Fibroblast of skin of left quadriceps (primary cell): ENCODE measurements at regions not wholly inside any gene's neighbourhood (a gene's known extent, or its start where the extent isn't known, plus 50 kb on each side); places are given as distances from the start of the nearest gene placed in this dataset.

ENCODE experiments used
- DNase-seq, 2 experiments: peaks; one replicate each; pipeline ENCODE4 v3.0.0-alpha.2; 2013; ENCODE audit warnings: low read depth in 2 of 2

GRCh38 chr10:4663162-4663992 is 162.6 kb upstream of the AKR1E2 start:
- DNase-seq, result peak; percentile 97

- DNase-seq, result no peak
Measured at GRCh38 chr10:4662576-4663161, 163.3 kb upstream of the AKR1E2 start.

GRCh38 chr10:4661511-4662255 is 164.3 kb upstream of the AKR1E2 start:
- DNase-seq, result no peak

- DNase-seq, result no peak
Measured at GRCh38 chr10:4658777-4659176, 167.2 kb upstream of the AKR1E2 start.

DNA sequence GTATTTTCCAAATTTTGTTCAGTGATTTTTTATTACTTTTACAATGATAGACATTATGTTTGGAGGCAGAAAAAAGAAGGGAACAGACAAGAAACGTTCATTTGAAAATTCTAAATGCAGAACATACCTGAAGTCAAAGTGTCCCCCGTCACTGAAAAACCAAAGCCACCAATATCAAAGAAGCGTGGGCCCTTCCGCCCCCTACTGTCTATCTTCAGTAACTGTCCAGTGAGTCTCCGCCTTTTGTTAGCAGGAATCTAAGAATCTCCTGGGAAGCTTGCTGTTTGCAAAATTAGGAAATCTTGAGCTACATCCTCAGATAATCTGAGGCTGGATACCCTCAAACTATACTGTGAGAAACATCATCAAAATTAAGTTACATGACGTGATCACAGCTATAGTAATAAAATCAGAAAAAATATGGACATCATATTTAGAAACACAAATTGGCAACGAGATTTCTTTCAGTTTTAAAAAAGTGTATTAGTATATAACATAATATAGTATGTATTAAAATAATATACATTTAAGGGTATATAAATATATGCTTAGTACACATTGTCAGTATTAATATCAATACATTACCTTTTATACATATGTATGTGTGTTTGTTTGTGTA is 169.3 kb upstream of the AKR1E2 start:
- no peak for DNase-seq

DNA sequence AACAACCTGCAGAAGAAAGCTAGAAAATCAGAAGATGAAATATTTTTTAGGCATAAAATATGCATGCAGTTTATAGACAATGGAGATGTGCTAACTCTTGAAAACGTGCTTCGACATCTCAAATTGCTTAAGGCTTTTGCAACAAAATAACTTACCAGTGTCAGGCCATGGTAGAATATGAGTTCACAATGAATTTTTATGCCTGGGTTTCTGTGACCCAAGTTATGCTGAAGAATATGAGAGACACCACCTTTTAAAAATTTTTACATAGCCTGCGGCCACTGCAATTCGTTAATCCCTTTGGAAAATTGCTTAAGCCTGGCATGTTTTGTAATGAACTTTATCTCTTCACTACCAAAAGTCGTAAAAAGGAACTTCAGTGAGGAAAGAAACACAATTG is 170.1 kb upstream of the AKR1E2 start:
- DNase-seq, result no peak

DNA sequence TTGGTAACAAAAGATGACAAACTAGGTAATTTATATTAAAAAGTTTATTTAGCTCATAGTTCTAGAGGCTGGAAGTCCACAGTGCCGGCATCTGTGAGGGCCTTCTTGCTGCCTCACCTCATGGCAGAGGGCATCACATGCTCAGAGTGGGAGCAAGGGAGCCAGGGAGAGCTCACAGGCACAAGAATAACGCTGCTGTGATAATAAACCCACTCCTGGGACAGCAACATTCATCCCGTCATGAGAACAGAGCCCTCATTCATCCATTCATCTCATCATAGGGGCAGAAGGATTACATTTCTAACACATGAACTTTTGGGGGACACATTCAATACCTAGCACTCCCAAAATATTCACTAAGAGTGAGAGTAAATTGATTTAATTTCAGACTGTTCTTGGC is 170.6 kb upstream of the AKR1E2 start:
- no peak for DNase-seq

- no peak for DNase-seq
Measured at GRCh38 chr10:4654496-4654895, 171.5 kb upstream of the AKR1E2 start.

DNA sequence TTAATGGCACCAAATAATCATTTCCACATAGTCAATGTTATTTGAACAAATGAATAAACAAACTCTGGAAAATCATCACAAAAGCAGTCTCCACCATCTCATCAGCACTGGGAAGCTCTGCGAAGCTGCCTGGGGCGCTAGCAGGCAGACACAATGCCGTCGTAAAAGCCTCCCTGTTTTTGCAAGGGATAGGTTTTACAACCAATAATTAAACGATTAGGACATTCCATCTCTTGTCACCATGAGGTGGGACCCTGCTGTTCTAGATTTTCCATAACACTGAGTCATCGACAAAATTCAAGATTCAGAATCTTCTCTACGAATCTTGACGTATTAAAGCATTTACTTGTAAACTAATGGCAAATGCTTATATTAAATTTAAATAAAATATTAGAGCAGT is 172.8 kb upstream of the AKR1E2 start:
- DNase-seq, result no peak

DNA sequence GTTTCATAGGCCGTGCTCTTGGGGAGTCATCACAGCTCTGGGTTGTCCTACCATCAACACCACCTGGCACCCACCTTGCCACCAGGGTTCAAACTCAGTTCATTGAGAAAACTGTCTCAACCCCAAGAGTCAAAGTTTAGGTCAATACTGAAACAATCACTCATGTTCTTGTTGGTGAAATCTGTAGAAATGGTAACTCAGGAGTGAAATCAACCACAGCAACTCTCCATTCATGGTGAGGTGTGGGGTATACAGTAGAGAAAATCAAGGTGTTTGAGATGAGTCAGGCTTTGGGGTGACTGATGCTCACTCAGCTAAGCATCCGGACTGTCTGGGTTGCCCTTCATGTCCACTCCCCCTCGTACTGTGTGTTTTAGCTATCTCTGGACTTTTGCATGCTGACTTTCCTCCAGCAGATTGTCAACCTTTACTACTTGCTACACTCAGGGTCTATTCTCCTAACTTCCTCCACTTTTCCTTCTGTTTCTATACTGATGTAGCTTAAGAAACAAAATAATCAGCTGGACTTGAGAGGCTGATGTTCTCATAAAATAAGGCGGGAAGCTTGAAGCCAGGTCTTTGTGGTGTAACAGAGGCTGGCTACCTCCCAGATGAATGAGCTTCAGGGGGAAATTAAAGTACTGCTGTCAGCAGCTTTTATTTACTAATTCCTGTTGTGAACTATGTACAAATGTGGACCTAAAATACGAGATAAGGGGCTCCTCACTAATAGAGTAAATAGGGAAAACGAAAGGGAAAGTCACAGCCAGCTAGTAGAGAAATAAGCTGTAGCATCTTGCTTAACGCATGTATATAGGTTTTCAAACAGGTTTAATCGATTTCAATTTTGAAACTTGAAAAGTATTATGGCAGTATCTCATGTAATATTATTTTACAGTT is 173.6 kb upstream of the AKR1E2 start:
- DNase-seq, result no peak

DNA sequence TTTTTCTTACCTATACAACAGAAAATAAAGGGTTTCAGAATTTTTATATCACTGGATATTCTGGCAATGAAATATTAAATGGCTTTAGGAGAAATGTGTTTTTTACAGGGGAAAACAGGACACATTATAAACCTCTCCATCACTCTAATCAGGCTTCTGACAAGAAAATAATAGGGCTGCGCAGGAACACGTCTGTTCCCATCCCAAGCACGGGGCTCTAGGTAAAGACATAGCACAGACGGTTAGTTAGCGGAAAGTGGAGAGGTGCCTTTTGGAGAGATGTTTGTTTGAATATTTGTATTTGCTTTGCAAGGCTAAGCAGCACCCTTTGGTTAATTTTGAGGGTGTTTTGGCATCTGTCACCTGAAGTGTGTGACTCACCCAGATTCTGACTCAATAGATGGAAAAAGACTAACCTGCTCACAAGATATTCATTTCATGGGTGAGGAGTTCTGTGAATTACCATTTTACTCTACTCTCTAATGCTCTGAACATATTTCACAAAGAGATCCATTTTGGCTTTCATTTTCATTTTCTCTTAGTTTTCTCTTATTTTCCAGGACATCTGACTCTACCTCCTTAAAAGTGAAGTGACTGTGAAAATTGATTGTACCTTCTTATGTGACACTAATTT is 174.5 kb upstream of the AKR1E2 start:
- DNase-seq, result no peak

- DNase-seq, result no peak
Measured at GRCh38 chr10:4650582-4650981, 175.4 kb upstream of the AKR1E2 start.

DNA sequence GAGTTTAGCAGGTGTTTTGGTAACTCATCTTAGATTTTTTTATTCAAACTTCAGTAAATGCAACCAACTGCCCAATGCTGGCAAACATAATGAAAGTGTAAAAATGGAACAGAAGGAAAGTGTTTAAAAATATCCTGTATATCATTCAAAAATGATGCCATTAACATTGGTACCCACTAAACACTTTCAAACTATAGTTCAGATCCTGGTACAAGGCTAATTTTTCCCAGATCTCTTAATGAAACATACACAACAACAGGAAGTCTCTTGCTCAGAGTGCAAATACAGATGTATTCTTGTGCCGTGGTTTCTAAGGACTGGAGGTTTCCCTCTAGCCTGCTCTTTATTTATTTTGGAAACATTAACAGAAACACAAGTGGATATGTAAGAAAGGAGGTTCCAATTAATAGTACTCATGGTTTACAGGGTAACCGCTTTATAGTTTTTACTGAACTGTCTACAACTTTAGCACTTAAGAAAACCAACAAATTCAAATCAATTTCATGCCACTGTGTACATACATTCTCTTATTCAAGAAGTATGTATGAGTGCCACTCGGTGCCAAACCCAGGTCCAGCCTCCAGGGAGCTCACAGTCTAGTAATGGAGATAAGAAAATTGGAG is 176.0 kb upstream of the AKR1E2 start:
- no peak for DNase-seq

GRCh38 chr10:4649471-4649870 is 176.5 kb upstream of the AKR1E2 start:
- no peak for DNase-seq

DNA sequence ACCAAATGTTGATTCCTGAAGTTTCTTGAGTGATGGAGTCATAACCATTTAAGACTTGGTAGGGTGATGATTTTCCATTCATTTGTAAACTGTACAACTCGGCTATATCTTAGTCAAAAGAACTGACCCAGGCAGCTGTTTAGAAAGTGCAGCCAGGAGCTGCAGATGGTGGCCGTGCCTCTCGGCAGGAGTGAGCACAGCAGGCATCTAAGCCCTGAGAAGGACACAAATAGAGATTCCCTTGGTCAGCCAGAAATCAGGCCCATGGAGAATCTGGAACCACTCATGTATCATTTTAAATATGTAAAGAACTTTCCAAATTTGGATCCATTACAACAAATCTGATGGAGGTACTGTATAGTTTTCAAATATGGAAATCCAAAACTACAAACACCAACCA is 177.0 kb upstream of the AKR1E2 start:
- DNase-seq, result no peak

- no peak for DNase-seq
Measured at GRCh38 chr10:4647109-4647785, 178.8 kb upstream of the AKR1E2 start.

DNA sequence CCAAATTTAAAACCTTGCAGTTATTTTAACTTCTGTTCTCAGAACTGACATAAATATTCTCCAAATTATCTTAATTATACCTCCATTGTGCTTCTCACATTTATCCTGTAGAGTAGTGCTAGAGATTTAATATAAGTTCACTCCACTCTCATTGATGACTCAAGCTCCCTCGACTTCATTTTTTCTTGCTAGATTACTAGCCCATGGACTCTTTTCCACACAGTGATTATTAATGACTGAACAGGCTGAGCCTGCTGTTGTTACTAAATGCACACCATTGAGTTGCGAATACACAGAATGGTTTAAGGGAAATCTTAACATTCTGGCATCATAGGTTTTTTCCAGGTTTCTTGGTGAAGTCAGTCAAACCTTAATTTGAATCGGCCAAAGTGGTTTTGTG is 179.5 kb upstream of the AKR1E2 start:
- DNase-seq, result no peak

DNA sequence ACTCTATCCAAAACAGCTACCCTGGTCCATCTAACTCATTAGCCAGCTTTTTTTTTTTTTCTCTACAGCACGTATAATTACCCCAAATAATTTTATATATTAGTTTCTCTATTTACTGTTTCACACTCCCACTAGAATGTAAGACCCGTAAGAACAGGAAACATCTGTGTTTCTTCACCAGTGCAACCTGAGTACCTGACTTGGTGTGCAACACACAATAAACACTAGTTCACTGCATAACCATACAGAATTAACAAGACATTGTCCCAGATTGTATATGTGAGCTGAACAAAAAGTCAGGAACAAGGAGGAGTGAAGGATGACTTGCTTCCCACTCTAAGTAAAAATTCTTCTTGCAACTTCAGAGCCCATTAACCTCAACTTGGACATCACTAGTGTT is 180.2 kb upstream of the AKR1E2 start:
- no peak for DNase-seq

DNA sequence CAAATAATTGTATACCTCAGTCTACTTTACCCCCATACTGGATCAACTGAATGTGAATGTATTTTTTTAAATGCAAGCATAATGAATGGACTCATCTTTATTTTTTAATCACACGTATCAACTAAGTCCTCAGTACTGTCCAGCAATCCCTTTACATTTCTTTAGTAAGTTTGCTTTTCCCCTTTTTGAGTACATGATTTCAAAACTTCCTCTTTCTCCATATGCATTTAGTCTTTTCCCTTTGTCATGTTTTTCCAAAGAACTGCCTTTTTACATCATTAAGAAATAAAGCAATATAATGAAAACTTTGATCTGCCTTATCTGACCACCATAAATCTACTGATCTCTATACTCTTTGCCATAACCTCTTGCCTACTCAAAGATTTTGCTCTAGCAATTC is 182.5 kb upstream of the AKR1E2 start:
- DNase-seq, result no peak

- no peak for DNase-seq
Measured at GRCh38 chr10:4639960-4640359, 186.0 kb upstream of the AKR1E2 start.
